Stimulated activated CD8-positive, alpha-beta memory T cell treated with anti-CD3 and anti-CD28 coated beads, Interleukin-4, amount 100 ng/mL, for 4 hours (primary cell): ENCODE measurements at regions not wholly inside any gene's neighbourhood (a gene's known extent, or its start where the extent isn't known, plus 50 kb on each side); places are given as distances from the start of the nearest gene placed in this dataset.

ENCODE experiments used
- DNase-seq, 2 donors: peaks; one replicate each; pipeline ENCODE4 v3.0.0-alpha.2; 2020; ENCODE audit warnings: low read depth in 2 of 2, low spot score in 1 of 2

DNA sequence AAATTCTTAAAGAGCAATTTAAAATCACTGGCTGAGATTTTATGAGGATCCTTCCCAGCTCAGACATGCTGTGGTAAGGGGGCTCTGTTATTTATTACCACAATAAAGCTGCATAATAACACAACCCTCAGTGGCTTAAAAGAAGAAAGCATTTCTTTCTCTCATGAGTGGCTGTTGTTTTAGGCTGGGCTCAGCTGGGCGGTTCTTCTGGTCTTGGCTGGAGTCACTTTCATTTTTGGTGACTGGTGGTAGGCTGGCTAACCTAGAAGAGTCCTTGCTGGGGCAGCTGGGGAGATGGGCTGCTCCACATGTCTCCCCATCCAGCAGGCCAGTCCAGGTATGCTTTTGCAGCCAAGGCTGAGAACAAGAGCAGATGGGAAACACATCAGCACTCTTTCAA, 113.0 kb upstream of the MSX1 start:
- no peak for DNase-seq

GRCh38 chr4:4740071-4740470, 119.4 kb upstream of the MSX1 start:
- DNase-seq, result no peak

DNA sequence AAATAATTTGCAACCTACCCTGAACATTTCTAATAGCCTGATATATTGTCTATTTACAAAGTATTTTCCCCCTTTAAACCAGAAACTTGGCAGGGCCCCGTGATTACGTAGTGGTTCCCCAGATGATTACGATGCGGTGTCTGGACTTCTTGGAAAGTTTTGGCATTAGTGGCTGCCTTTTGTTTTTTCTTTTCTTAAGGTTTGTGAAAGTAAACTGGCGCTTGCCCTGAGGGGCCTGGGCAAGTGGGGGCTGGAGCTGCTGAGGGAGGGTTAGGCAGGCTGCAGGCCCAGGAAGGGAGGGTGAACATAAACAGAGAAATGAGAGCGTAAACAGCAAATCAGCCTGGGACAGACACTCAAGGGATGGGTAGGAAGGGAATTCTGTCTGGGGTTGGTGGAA, 123.6 kb upstream of the MSX1 start:
- DNase-seq, result no peak

DNA sequence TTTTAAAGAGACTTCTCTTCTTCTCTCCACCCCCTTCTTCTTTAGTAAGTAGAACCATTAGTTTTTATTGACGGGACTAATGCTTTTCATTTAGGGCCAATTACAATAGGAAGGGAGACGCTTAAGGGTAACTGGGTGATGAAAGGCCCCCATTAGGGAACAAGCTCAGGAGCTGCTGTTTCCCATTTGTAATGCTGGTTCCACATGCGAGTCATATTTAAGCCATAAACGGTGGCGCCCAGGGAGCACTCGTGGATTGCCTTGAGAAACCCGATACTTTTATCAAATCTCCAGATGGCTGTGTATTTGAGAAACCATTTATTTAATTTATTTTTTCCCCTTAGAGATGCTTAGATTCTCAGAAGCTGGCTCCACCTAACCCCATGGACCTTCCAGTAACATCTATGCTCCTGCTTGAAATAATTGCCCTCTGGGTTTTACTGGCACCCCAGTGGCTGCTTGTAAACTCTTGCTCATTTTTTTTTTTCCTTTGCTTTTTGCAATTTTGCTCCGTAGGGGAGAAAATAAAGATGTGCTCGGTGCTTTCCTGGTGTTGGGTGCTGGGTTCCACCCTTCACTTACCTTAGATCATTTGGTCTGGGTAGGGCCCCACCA, 124.2 kb upstream of the MSX1 start:
- no peak for DNase-seq

DNA sequence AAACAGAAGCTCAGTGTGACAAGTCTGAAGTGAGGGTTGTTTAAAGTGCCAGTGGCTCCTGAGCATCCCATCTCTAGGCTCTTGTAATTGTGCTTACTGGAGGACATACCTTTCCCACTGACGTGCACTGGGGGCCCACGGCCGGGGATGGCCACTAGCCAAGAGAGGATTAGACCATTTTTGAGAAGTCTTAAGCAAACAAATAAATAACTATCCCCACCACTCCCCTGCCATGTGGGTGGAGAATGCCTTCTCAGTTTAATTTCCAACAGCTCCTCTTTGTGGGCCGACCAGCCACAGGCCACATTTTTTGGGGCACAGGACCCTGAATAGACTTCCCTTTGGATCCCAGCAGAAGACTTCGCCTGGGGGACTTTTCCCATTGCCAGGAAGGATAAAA, 125.0 kb upstream of the MSX1 start:
- DNase-seq, result no peak

GRCh38 chr4:4733663-4734062, 125.8 kb upstream of the MSX1 start:
- no peak for DNase-seq

DNA sequence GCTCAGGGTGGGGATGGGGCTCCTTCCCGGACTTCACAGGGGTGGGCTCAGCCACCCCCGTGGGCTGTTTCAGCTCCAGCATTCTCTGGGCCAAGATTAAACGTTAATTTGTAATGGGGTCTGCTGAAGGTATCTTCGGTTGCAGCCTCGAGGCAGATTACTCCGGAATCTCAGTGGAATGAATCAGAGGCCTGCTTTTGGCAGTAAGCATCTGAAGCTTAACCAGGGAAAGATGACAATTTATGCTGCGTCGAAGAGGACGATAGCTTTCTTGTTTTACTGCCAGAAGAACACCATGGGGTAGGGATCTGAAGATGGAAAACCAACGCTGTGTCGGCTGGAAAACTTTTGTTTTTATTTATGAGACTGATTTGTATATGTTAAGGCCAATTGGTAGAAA, 129.2 kb upstream of the MSX1 start:
- no peak for DNase-seq

DNA sequence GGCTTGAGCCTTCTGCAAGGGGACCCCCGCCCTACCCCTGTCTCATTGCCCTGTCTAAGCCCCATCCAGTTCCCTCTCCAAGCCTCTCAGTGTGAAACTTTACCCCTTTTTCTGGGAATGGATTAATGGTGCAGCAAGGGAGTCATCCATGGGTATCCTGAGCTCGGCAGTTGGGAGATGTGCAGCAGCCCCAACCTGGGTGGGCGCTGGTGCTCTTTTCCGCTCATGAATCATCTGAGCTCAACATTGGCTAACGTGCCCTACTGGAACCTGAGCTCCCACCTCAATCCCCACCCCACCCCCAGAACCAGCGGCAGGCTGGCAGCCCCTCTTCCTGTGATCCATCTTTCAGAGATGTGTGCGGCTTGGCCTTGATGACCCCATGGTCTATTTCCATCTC, 130.3 kb upstream of the MSX1 start:
- no peak for DNase-seq

DNA sequence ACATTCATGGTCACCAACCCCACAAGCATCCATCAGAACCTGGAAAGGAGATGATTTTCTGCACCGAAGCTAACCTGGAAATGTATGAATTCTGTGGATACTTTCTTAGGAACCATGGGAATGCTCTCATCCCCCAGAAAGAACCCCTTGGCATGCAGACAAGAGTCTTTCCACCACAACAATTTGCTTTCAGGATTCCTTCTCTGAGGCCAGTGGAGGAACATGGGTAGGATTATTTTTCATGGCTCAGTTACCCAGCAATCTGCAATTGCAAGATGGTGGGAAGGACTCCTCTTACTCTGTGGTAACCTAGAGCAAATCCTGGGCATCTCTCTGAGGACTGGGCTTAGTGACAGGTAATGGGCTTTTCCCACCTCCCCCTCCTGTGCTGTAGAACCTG, 131.9 kb upstream of the MSX1 start:
- DNase-seq, result no peak

- no peak for DNase-seq
Measured at GRCh38 chr4:4726051-4726450, 133.4 kb upstream of the MSX1 start.

GRCh38 chr4:4724321-4724720, 135.1 kb upstream of the MSX1 start:
- no peak for DNase-seq

DNA sequence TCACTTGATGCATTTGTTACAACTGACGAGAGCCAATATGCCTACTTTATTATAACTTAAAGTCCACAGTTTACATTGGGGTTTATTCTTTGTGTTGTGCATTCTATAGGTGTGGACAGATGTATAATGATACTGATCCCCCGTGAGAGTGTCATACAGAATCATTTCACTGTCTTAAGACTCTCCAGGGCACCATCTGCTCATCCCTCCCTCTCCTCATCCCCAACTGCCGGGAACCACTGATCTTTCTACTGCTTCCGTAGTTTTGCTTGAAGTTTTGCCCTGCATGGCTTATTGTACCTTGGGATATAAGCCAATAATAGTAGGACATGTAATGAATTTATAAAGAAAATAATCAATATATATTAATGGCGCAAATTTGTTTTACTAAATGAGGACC, 137.8 kb upstream of the MSX1 start:
- DNase-seq, result no peak

DNA sequence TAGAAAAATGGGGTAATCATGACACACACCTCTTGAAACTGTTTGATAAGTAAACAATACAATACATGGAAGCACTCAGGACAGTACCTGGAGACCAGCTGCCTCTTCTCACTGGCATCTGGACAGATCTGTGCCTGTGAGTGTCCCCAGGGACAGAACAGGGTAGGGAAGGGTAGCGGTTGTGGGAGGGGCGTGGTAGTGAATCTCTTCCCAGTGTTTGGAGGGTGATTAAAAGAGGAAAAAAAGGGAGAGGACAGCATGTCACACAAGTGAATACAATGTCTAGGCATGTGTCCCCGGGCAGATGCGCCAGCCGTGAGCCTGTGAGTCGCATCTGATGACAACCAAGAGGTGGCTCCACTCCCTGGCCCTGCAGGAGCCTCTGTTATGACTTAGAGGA, 138.8 kb upstream of the MSX1 start:
- no peak for DNase-seq

DNA sequence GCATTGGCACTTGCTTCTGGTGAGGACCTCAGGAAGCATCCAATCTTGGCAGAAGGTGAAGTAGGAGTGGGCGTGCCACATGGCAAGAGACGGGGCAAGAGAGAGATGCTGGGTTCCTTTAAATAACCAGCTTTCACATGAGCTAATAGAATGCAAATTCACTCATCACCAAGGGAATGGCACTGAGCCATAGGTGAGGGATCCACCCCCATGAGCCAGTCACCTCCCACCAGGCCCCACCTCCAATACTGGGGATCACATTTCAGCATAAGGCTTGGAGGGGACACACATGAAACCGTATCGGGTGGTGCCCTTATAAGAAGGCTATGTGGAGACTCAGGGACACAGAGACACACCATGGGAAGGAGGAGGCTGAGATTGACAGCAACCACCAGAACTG, 140.0 kb upstream of the MSX1 start:
- DNase-seq, result no peak

DNA sequence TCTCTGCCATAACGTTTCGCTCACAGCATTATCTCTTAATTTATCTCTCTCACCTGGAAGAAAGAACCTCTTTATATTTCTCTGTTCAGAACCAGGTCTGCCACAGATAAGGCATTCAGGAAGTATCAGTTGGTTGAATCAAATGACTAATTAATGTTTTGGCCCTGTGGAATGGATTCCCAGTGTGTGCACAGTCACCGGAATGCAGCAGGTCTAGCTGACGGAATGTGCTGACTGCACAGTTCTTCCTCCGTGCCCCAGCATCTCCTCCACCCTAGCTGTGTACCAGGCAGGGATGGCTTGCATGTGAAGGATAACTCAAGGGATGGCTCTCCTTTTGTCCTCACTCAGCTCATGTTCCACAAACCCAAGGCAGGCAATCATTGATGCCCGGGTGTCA, 141.8 kb upstream of the MSX1 start:
- no peak for DNase-seq

DNA sequence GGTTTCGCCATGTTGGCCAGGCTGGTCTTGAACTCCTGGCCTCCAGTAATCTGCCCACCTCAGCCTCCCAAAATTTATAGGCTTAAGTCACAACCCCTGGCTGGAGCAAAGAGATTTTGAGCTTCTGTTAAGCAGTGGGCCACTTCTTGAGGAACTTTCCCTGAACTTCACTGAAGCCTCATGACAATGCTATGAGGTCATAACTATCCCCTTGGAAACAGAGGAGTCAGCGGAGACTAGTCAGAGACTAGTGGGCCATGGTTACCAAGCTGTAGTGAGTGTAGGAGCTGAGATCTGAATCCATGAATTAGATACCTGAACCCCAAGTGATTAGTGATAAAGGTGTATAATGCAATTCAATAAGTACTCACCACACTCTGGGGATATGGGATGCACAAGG, 145.1 kb upstream of the MSX1 start:
- no peak for DNase-seq

DNA sequence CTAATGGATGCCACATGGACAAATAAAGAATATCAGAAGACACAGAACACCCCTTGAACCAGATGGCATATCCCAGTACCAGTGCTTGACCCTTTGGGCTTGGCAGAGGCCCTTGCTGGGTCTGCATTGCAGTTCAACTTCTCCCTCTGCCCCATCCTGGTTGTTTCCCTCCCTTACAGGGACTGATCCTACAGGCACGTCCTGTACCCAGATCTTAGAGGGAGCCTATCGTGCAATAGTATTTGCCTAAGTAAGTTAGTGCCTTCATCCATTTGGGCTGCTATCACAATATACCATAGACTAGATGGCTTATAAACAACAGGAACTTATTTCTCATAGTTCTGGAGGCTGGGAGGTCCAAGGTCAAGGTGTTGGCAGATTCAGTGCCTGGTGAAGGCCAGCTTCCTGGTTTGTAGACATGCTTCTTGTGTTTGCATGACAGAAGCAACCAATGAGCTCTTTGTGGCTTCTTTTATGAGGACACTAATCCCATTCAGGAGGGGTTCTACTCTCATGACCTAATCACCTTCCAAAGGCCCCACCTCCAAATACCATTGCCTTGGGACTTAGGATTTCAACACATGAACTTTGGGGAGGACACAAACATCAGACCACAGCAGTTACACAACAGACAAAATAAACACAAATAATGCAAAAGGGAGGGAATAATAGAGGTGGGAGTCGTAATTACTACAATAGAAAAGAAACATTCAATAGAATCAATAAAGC, 146.5 kb upstream of the MSX1 start:
- DNase-seq, result no peak

- DNase-seq, result no peak
Measured at GRCh38 chr4:4711902-4712301, 147.6 kb upstream of the MSX1 start.

DNA sequence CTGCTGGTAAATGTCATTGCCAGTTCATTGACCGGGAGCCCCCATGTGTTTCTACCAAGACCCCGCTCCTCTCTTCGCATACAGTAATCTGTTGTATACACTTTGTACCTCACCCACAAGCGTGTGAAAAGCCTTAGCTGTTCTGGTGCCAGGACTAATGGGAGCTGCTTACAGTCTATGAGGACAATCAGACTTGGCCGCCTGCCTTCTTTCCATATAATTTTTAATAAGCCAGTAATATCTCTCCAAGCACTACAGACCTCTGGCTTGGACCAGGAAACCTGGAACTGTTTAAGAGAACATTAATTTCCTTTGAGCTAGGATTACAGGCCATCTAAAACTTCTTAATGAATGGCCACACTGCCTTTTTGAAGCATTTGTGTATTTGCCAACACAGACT, 149.7 kb upstream of the MSX1 start:
- no peak for DNase-seq

GRCh38 chr4:4704267-4704666, 155.2 kb upstream of the MSX1 start:
- DNase-seq, result no peak

GRCh38 chr4:4697584-4697983, 155.7 kb upstream of the STX18 start:
- no peak for DNase-seq

DNA sequence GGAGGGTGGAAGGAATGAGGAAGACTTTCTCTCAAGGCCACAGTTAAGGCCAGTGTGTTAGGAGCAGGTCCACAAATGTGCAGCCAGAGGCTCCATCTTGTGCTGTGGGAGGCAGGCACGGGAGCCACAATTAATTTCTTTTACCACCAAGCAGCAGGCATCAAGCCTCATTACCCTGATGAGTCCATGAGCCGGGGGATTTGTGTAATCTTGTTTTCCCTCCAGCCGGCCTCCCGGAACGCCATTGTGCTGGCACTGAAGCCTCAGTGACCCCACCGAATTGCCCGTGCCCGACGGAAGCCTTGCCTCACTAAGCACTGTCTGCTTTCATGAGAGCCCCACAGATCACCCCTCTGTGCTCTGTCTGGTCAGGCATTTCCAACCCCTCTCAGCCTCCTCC, 154.7 kb upstream of the STX18 start:
- no peak for DNase-seq

- no peak for DNase-seq
Measured at GRCh38 chr4:4695497-4695896, 153.6 kb upstream of the STX18 start.
